Heart right ventricle (tissue), 16 donors: ENCODE measurements at regions not wholly inside any gene's neighbourhood (a gene's known extent, or its start where the extent isn't known, plus 50 kb on each side); places are given as distances from the start of the nearest gene placed in this dataset.

Experiments
- ATAC-seq, 8 donors: fragments of 200-7000 bp; cut with Tn5 transposase; one replicate each; pipeline ENCODE4 v1.9.1; 2020; ENCODE audit warnings: mild to moderate bottlenecking in 8 of 8, moderate library complexity in 8 of 8, moderate number of reproducible peaks in 1 of 8
- DNase-seq, 2 donors: peaks; one replicate each; pipeline ENCODE4 v3.0.0-alpha.2; 2020
- H3K27ac ChIP-seq, 10 donors: fragments of 200-600 bp; sonication (generic) in 2 of 10; one replicate each; pipeline versions ENCODE4 v1.5.0 to v1.8.0; 2020 to 2022; ENCODE audit warnings: mild to moderate bottlenecking in 3 of 10
- H3K27me3 ChIP-seq, 7 donors: fragments of 200-600 bp; one replicate each; pipeline ENCODE4 v1.8.0; 2021 to 2022; ENCODE audit warnings: mild to moderate bottlenecking in 2 of 7
- H3K36me3 ChIP-seq, 9 donors: fragments of 200-600 bp; sonication (generic) in 1 of 9; one replicate each; pipeline versions ENCODE4 v1.5.0 to v1.8.0; 2020 to 2022; ENCODE audit warnings: mild to moderate bottlenecking in 2 of 9
- H3K4me1 ChIP-seq, 9 donors: fragments of 200-600 bp; sonication (generic) in 1 of 9; one replicate each; pipeline versions ENCODE4 v1.5.0 to v1.8.0; 2020 to 2022; ENCODE audit warnings: mild to moderate bottlenecking in 4 of 9
- H3K4me3 ChIP-seq, 10 donors: fragments of 200-600 bp; sonication (generic) in 2 of 10; one replicate each; pipeline versions ENCODE4 v1.5.0 to v1.8.0; 2020 to 2022; ENCODE audit warnings: mild to moderate bottlenecking in 7 of 10, moderate library complexity in 2 of 10
- H3K9me3 ChIP-seq, 11 donors: fragments of 200-600 bp in 10 of 11; sonication (generic) in 2 of 11; one replicate each; pipeline versions ENCODE4 v1.5.0 to v1.8.0; 2013 to 2022; ENCODE audit warnings: mild to moderate bottlenecking in 2 of 11, control low read depth in 1 of 11, moderate library complexity in 1 of 11
- CTCF ChIP-seq, 9 donors: fragments of 200-600 bp; sonication (generic) in 2 of 9; IDR thresholded peaks; one replicate each; pipeline versions ENCODE4 v1.5.0 to v1.8.0; 2021 to 2022; ENCODE audit warnings: antibody characterized with exemption in 9 of 9, mild to moderate bottlenecking in 5 of 9, moderate library complexity in 1 of 9
- WGBS, 2 donors: extraction: QIAGEN DNeasy Blood & Tissue Kit; methylation state at CpG; one replicate each; pipeline ENCODE4 v1.1.7; 2013; ENCODE audit warnings: inconsistent platforms in 1 of 2; 5-methylcytosine and 5-hydroxymethylcytosine counted together
- intact Hi-C, 10 donors: fragments of 100-400 bp; cut with DNase I; formaldehyde crosslinking; loops; one replicate each; pipeline versions ENCODE4 v1.11.1 to v1.14.2; 2022
- donor health status: Arrhythmogenic right ventricular cardiomyopathy.
- donor health status: ischemic (EF 13 %, LVEDD 7.1; RV severe dilation, severe dysfunction).
- donor health status: healthy with polysubstance abuse.
- donor health status: DM: no; HTN: yes; CAD: no.
- donor health status: DM: no; HTN: no; CAD: no.
- donor health status: ischemic (EF 25% LVEDD 6.9; RV normal size, moderate dysfunction).
- donor health status: ischemic (EF 25% LVEDD 5.7; RV mildly dilated, moderate dysfunction).
- donor health status: healthy.
- donor health status: DM: yes; HTN: yes; CAD: no.
- donor health status: Ischemic cardiomyopathy.
- donor health status: ischemic (EF 35%, LVEDD 5.7; RV mildly dilated, moderate dysfunction).
- donor health status: nonischemic (EF 11% LVEDD 7.7; RV severe dilation, severe dysfunction).
- donor health status: DM: yes; HTN: yes; CAD: no.
- donor health status: PGD.
- donor health status: ischemic (EF 29% LVEDD 5.4; RV normal size, mild dysfunction).
- donor health status: nonischemic (EF 23%, LVEDD 6.1; RV moderate dilation, normal function).

GRCh38 chr16:72282362-72282761 is 110.4 kb upstream of the PMFBP1 start:
- no peak overlapping the region for H3K4me3 ChIP-seq
- no peaks in the 10 kb centered on the region for H3K27me3 ChIP-seq
- no peak for DNase-seq
- intact Hi-C loops: no loop called here
- no peaks in the 10 kb centered on the region for H3K9me3 ChIP-seq
- H3K36me3 ChIP-seq: no peaks in the 10 kb centered on the region
- WGBS, 2 donors: 72 to 94% methylated on average over 1 of the region's 1 CpG
- no peak overlapping the region for H3K27ac ChIP-seq
- no peaks in the 10 kb centered on the region for H3K4me1 ChIP-seq
- no peak for ATAC-seq
- no peak for TF ChIP-seq CTCF (IDR thresholded peaks at IDR 0.05)

GRCh38 chr16:72278301-72278700 is 106.3 kb upstream of the PMFBP1 start:
- Histone ChIP-seq H3K27ac (no peak overlapping the region), H3K36me3 (no peaks in the 10 kb centered on the region), H3K4me3 (no peak overlapping the region), H3K4me1 (no peaks in the 10 kb centered on the region), H3K9me3 (no peaks in the 10 kb centered on the region), H3K27me3 (no peaks in the 10 kb centered on the region)
- DNase-seq (no peak), ATAC-seq (no peak)
- intact Hi-C loops: no loop called here
- 95% methylated on average over 3 of the region's 3 CpGs for WGBS, 2 donors
- TF ChIP-seq CTCF (IDR thresholded peaks at IDR 0.05): no peak

- no peak overlapping the region for H3K27ac ChIP-seq
- no peak for TF ChIP-seq CTCF (IDR thresholded peaks at IDR 0.05)
- H3K27me3 ChIP-seq: no peaks in the 10 kb centered on the region
- H3K9me3 ChIP-seq: no peaks in the 10 kb centered on the region
- WGBS, 2 donors: 65 to 70% methylated on average over 2 of the region's 2 CpGs
- DNase-seq: no peak
- no peaks in the 10 kb centered on the region for H3K4me1 ChIP-seq
- H3K4me3 ChIP-seq: no peak overlapping the region
- ATAC-seq: no peak
- intact Hi-C loops: no loop called here
- no peaks in the 10 kb centered on the region for H3K36me3 ChIP-seq
Observed at GRCh38 chr16:72277749-72278148, 105.8 kb upstream of the PMFBP1 start.

GRCh38 chr16:72271699-72272240 is 99.8 kb upstream of the PMFBP1 start:
- DNase-seq (no peak), ATAC-seq (no peak)
- H3K27me3 ChIP-seq: no peaks in the 10 kb centered on the region
- TF ChIP-seq CTCF (IDR thresholded peaks at IDR 0.05): no peak
- no peaks in the 10 kb centered on the region for H3K4me1 ChIP-seq
- 93 to 94% methylated on average over 3 of the region's 3 CpGs for WGBS, 2 donors
- intact Hi-C loops: no loop called here
- H3K27ac ChIP-seq: no peak overlapping the region
- H3K4me3 ChIP-seq: no peak overlapping the region
- H3K36me3 ChIP-seq: no peaks in the 10 kb centered on the region
- no peaks in the 10 kb centered on the region for H3K9me3 ChIP-seq
